SK-N-SH (cell line): ENCODE measurements at regions not wholly inside any gene's neighbourhood (a gene's known extent, or its start where the extent isn't known, plus 50 kb on each side); places are given as distances from the start of the nearest gene placed in this dataset.

Experiments
- CTCF ChIA-PET: fragments of 300-600, 350-600 bp; formaldehyde crosslinking; extraction: SDS; loops from one replicate; lab custom pipeline; 2021; lab: Yijun Ruan, JAX
- POLR2A ChIA-PET: fragments of 350-600 bp; sonication (Branson Sonifier 250); formaldehyde crosslinking; extraction: SDS; loops from one replicate; lab custom pipeline; 2020; ENCODE audit warnings: antibody characterized with exemption, inconsistent platforms; lab: Yijun Ruan, JAX
- DNase-seq: peaks from one replicate; pipeline ENCODE4 v3.0.0; 2012
- H2AFZ ChIP-seq: fragments of 200-600 bp; sonication (generic); 2 replicates; pipeline ENCODE4 v1.8.1; 2016; ENCODE audit warnings: antibody characterized with exemption, mild to moderate bottlenecking, low read depth
- H3F3A ChIP-seq: fragments of 200-600 bp; sonication (generic); replicated peaks from 2 replicates; pipeline ENCODE3; 2016; ENCODE audit warnings: antibody characterized with exemption, mild to moderate bottlenecking; ENCODE audit not compliant: insufficient read depth
- H3K27ac ChIP-seq, 2 experiments: fragments of 200-500 bp in 1 of 2; fragments of 200-600 bp in 1 of 2; sonication (Bioruptor generic) in 1 of 2; sonication (generic), shearing (Covaris generic) in 1 of 2; 2 replicates each; pipeline versions ENCODE4 v1.5.1 to v1.6.1; 2014 to 2016; ENCODE audit warnings: low read depth in 2 of 2, inconsistent platforms in 1 of 2, low read length in 1 of 2, mild to moderate bottlenecking in 1 of 2, mixed read lengths in 1 of 2
- H3K27me3 ChIP-seq: fragments of 200-600 bp; sonication (generic), shearing (Covaris generic); 2 replicates; pipeline ENCODE4 v1.6.1; 2016; ENCODE audit warnings: mixed run types; ENCODE audit not compliant: insufficient read depth
- H3K36me3 ChIP-seq, 2 experiments: fragments of 200-500 bp in 1 of 2; fragments of 200-600 bp in 1 of 2; sonication (Bioruptor generic) in 1 of 2; sonication (generic) in 1 of 2; replicated peaks in 1 of 2; 2 replicates each; pipeline versions ENCODE3 to v1.5.1; 2014 to 2016; ENCODE audit warnings: low read length in 1 of 2, mild to moderate bottlenecking in 1 of 2; ENCODE audit not compliant: insufficient read depth in 2 of 2, control insufficient read depth in 1 of 2
- H3K4me1 ChIP-seq, 2 experiments: fragments of 200-500 bp in 1 of 2; fragments of 200-600 bp in 1 of 2; sonication (Bioruptor generic) in 1 of 2; sonication (generic), shearing (Covaris generic) in 1 of 2; 2 replicates each; pipeline versions ENCODE4 v1.5.1 to v1.6.1; 2014 to 2016; ENCODE audit warnings: low read depth in 1 of 2, low read length in 1 of 2, mixed run types in 1 of 2; ENCODE audit not compliant: insufficient read depth in 2 of 2, control insufficient read depth in 1 of 2
- H3K4me2 ChIP-seq: fragments of 200-600 bp; sonication (generic), shearing (Covaris generic); 2 replicates; pipeline ENCODE4 v1.6.1; 2017; ENCODE audit warnings: mixed run types
- H3K4me3 ChIP-seq, 2 experiments: fragments of 200-500 bp in 1 of 2; fragments of 200-600 bp in 1 of 2; sonication (Bioruptor generic) in 1 of 2; sonication (generic), shearing (Covaris generic) in 1 of 2; 2 replicates each; pipeline versions ENCODE4 v1.5.1 to v1.8.1; 2014 to 2016; ENCODE audit warnings: low read depth in 2 of 2, inconsistent platforms in 1 of 2, low read length in 1 of 2, mild to moderate bottlenecking in 1 of 2, mixed read lengths in 1 of 2, moderate library complexity in 1 of 2
- H3K79me2 ChIP-seq: fragments of 200-600 bp; sonication (generic); 2 replicates; pipeline ENCODE4 v1.8.1; 2017; ENCODE audit warnings: mild to moderate bottlenecking; ENCODE audit not compliant: insufficient read depth
- H3K9ac ChIP-seq: fragments of 200-600 bp; sonication (generic); 2 replicates; pipeline ENCODE4 v1.6.1; 2017; ENCODE audit warnings: mixed run types
- H3K9me2 ChIP-seq: fragments of 200-600 bp; sonication (generic); 2 replicates; pipeline ENCODE4 v1.6.1; 2017; ENCODE audit warnings: mixed run types
- H3K9me3 ChIP-seq: fragments of 200-600 bp; sonication (generic); 2 replicates; pipeline ENCODE4 v1.6.1; 2017; ENCODE audit warnings: mixed run types, mild to moderate bottlenecking, moderate library complexity
- H4K20me1 ChIP-seq: fragments of 200-600 bp; sonication (generic); 2 replicates; pipeline ENCODE4 v1.6.1; 2017; ENCODE audit warnings: mild to moderate bottlenecking, mixed run types; ENCODE audit not compliant: insufficient read depth
- ELF1 ChIP-seq: IDR thresholded peaks from 2 replicates; pipeline ENCODE4 v1.4.0; 2012
- EZH2phosphoT487 ChIP-seq: fragments of 200-600 bp; sonication (generic); IDR thresholded peaks from 2 replicates; pipeline ENCODE4 v1.6.1; 2017; ENCODE audit warnings: low read depth, mixed run types, mild to moderate bottlenecking, antibody characterized with exemption, moderate library complexity, borderline replicate concordance
- FOSL2 ChIP-seq: IDR thresholded peaks from 2 replicates; pipeline ENCODE4 v1.4.0; 2012; ENCODE audit warnings: low read depth, mild to moderate bottlenecking, moderate library complexity, borderline replicate concordance
- FOXJ3 ChIP-seq: sonication (generic); formaldehyde crosslinking; IDR thresholded peaks from 2 replicates; pipeline ENCODE4 v1.5.1; 2020; ENCODE audit warnings: mild to moderate bottlenecking, missing genetic modification reagents
- FOXM1 ChIP-seq: IDR thresholded peaks from 2 replicates; pipeline ENCODE4 v1.4.0; 2012; ENCODE audit warnings: low read depth, mild to moderate bottlenecking
- GABPA ChIP-seq: IDR thresholded peaks from 2 replicates; pipeline ENCODE4 v1.4.0; 2012; ENCODE audit warnings: low read depth, mild to moderate bottlenecking
- JUND ChIP-seq: IDR thresholded peaks from 2 replicates; pipeline ENCODE4 v1.4.0; 2012
- MEF2A ChIP-seq: IDR thresholded peaks from 2 replicates; pipeline ENCODE4 v1.4.0; 2012; ENCODE audit warnings: low read depth, borderline replicate concordance
- RAD21 ChIP-seq: IDR thresholded peaks from 2 replicates; pipeline ENCODE4 v1.6.1; 2012; ENCODE audit warnings: mild to moderate bottlenecking, low read length
- SMC3 ChIP-seq: IDR thresholded peaks from 2 replicates; pipeline ENCODE4 v1.6.1; 2012; ENCODE audit warnings: low read depth, low read length, improper control_type of control experiment
- TCF12 ChIP-seq: IDR thresholded peaks from 2 replicates; pipeline ENCODE4 v1.4.0; 2012
- WGBS: methylation state at CpG from one replicate; pipeline ENCODE4 v1.1.6; 2017; ENCODE audit warnings: low lambda C conversion rate; 5-methylcytosine and 5-hydroxymethylcytosine counted together
- TF ChIP-seq, protein P1 (sequence below): IDR thresholded peaks from 2 replicates; pipeline ENCODE4 v1.4.0; 2012; ENCODE audit warnings: low read depth, borderline replicate concordance
- TF ChIP-seq, protein P2 (sequence below): IDR thresholded peaks from 2 replicates; pipeline ENCODE4 v1.4.0; 2012; ENCODE audit warnings: low read depth
- TF ChIP-seq, protein P3 (sequence below): fragments of 150-350 bp; IDR thresholded peaks from 2 replicates; pipeline ENCODE4 v1.6.1; 2017; ENCODE audit warnings: antibody characterized with exemption, low read length, low read depth, borderline replicate concordance
- TF ChIP-seq, protein P4 (sequence below): fragments of 150-350 bp; IDR thresholded peaks from 2 replicates; pipeline ENCODE4 v1.6.1; 2016; ENCODE audit warnings: mild to moderate bottlenecking, low read depth, low read length
- TF ChIP-seq, protein P5 (sequence below): IDR thresholded peaks from 2 replicates; pipeline ENCODE4; 2012

DNA sequence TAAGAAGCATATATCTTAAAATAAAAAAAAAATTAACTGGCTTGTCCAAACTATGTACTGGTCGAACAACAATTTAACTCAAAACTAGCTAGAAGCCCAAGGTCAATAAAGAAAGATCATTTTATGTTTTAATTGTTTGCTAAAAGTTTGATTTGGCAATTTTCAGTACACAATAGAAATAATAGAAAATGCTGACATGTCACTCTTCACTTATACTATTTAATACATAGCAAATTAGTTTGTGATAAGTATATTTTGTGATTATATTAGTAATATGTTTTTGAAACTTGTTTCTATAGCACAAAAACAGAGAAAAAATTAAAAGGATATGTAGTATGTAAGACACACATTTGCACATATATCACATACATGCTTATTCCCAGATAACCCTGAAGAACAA lies 1938.6 kb upstream of the PIK3C3 start:
- Histone ChIP-seq H3K79me2 (no peaks in the 10 kb centered on the region), H3K9me2 (no peaks in the 10 kb centered on the region), H3K36me3 (no peaks in the 10 kb centered on the region), H2AFZ (no peak overlapping the region), H3K27ac (no peak overlapping the region), H3K4me3 (no peak overlapping the region), H3K4me1 (no peaks in the 10 kb centered on the region), H4K20me1 (no peaks in the 10 kb centered on the region), H3K9me3 (no peaks in the 10 kb centered on the region), H3K4me2 (no peak overlapping the region), H3F3A (no peaks in the 10 kb centered on the region), H3K9ac (no peak overlapping the region), H3K27me3 (no peaks in the 10 kb centered on the region)
- ChIA-PET POLR2A (no interaction called here), CTCF (no interaction called here)
- TF ChIP-seq FOXJ3 (no peak), EZH2phosphoT487 (no peak), MEF2A (no peak), ELF1 (no peak), RAD21 (no peak), SMC3 (no peak), GABPA (no peak), TCF12 (no peak), FOXM1 (no peak), JUND (no peak), FOSL2 (no peak)
- TF ChIP-seq, protein P1, sequence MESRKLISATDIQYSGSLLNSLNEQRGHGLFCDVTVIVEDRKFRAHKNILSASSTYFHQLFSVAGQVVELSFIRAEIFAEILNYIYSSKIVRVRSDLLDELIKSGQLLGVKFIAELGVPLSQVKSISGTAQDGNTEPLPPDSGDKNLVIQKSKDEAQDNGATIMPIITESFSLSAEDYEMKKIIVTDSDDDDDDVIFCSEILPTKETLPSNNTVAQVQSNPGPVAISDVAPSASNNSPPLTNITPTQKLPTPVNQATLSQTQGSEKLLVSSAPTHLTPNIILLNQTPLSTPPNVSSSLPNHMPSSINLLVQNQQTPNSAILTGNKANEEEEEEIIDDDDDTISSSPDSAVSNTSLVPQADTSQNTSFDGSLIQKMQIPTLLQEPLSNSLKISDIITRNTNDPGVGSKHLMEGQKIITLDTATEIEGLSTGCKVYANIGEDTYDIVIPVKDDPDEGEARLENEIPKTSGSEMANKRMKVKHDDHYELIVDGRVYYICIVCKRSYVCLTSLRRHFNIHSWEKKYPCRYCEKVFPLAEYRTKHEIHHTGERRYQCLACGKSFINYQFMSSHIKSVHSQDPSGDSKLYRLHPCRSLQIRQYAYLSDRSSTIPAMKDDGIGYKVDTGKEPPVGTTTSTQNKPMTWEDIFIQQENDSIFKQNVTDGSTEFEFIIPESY: no peak
- TF ChIP-seq, protein P2, sequence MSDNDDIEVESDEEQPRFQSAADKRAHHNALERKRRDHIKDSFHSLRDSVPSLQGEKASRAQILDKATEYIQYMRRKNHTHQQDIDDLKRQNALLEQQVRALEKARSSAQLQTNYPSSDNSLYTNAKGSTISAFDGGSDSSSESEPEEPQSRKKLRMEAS: no peak
- TF ChIP-seq, protein P3, sequence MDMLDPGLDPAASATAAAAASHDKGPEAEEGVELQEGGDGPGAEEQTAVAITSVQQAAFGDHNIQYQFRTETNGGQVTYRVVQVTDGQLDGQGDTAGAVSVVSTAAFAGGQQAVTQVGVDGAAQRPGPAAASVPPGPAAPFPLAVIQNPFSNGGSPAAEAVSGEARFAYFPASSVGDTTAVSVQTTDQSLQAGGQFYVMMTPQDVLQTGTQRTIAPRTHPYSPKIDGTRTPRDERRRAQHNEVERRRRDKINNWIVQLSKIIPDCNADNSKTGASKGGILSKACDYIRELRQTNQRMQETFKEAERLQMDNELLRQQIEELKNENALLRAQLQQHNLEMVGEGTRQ: no peak
- TF ChIP-seq, protein P4, sequence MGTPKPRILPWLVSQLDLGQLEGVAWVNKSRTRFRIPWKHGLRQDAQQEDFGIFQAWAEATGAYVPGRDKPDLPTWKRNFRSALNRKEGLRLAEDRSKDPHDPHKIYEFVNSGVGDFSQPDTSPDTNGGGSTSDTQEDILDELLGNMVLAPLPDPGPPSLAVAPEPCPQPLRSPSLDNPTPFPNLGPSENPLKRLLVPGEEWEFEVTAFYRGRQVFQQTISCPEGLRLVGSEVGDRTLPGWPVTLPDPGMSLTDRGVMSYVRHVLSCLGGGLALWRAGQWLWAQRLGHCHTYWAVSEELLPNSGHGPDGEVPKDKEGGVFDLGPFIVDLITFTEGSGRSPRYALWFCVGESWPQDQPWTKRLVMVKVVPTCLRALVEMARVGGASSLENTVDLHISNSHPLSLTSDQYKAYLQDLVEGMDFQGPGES: no peak
- DNase-seq: no peak
- 33% methylated on average over 1 of the region's 1 CpG for WGBS

DNA sequence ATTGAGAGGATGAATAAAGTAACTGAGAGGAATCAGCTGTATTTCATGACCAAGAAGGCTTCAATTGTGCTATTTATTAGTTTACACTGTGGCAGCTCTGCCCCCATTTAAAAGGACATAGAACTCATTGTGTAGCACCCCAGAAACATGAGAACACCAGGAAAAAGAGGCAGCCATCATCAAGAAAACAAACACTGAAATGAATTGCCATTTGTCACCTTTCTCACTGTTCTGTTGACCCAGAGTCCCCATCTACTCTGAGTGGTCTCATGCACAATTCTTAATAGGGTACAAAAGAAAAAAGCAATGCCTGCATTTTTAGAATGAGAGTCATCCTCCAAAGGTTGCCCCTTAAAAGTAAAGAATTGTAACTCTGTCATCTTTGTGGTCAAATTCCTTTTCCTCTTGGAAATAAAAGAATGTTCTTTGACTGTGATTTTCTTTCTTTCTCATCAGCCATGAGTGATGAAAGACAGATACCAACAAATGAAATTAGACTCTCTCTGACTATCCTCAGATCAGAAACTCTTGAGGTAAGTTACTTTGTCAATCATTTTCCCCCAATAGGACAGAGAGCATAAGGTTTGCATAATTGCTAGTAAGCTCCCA lies 1941.9 kb upstream of the PIK3C3 start:
- H3K4me2 ChIP-seq: no peak overlapping the region

More for the DNA sequence above, 1941.9 kb upstream of the PIK3C3 start:
- no peak for DNase-seq
- Histone ChIP-seq H2AFZ (no peak overlapping the region), H3K9me3 (no peaks in the 10 kb centered on the region), H3K36me3 (no peaks in the 10 kb centered on the region), H3K27me3 (no peaks in the 10 kb centered on the region), H3K9me2 (no peaks in the 10 kb centered on the region), H3K27ac (no peak overlapping the region), H3K4me1 (no peaks in the 10 kb centered on the region), H4K20me1 (no peaks in the 10 kb centered on the region), H3K4me3 (no peak overlapping the region), H3F3A (no peaks in the 10 kb centered on the region), H3K9ac (no peak overlapping the region), H3K79me2 (no peaks in the 10 kb centered on the region)
- POLR2A ChIA-PET: no interaction called here
- TF ChIP-seq, protein P5, sequence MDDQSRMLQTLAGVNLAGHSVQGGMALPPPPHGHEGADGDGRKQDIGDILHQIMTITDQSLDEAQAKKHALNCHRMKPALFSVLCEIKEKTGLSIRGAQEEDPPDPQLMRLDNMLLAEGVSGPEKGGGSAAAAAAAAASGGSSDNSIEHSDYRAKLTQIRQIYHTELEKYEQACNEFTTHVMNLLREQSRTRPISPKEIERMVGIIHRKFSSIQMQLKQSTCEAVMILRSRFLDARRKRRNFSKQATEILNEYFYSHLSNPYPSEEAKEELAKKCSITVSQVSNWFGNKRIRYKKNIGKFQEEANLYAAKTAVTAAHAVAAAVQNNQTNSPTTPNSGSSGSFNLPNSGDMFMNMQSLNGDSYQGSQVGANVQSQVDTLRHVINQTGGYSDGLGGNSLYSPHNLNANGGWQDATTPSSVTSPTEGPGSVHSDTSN: 0 out of 2 replicates have a peak, but pooled peaks have one; percentile 6
- TF ChIP-seq, protein P1: no peak
- CTCF ChIA-PET: interaction anchor here (1.2 to 1.3 kb wide), 2 partner anchors 147 to 1083 kb away, joined by 3 to 4 read pairs; no protein-coding TSS in a partner anchor
